KMS-11 (cell line): ENCODE measurements at regions not wholly inside any gene's neighbourhood (a gene's known extent, or its start where the extent isn't known, plus 50 kb on each side); places are given as distances from the start of the nearest gene placed in this dataset.

Source experiments
- H2AFZ ChIP-seq: fragments of 200-600 bp; sonication (generic); 2 replicates; pipeline ENCODE4 v1.6.1; 2016; ENCODE audit warnings: antibody characterized with exemption, mixed run types, low read depth
- H3K27ac ChIP-seq: fragments of 200-600 bp; sonication (generic); 2 replicates; pipeline ENCODE4 v1.6.1; 2016; ENCODE audit warnings: mild to moderate bottlenecking, mixed run types
- H3K27me3 ChIP-seq: fragments of 200-600 bp; sonication (generic); 2 replicates; pipeline ENCODE4 v1.6.1; 2017; ENCODE audit warnings: mild to moderate bottlenecking, low read depth, mixed run types, moderate library complexity; ENCODE audit not compliant: insufficient read depth
- H3K36me3 ChIP-seq: fragments of 200-600 bp; sonication (generic); 2 replicates; pipeline ENCODE4 v1.6.1; 2017; ENCODE audit warnings: mild to moderate bottlenecking, mixed run types; ENCODE audit not compliant: insufficient read depth
- H3K4me1 ChIP-seq: fragments of 200-600 bp; sonication (generic); 2 replicates; pipeline ENCODE4 v1.6.1; 2016; ENCODE audit warnings: mild to moderate bottlenecking, low read depth, mixed run types; ENCODE audit not compliant: poor library complexity, severe bottlenecking
- H3K4me2 ChIP-seq: fragments of 200-600 bp; sonication (generic); 2 replicates; pipeline ENCODE4 v1.7.0; 2016; ENCODE audit warnings: mild to moderate bottlenecking, mixed run types
- H3K4me3 ChIP-seq: fragments of 200-600 bp; sonication (generic); IDR thresholded peaks from 2 replicates; pipeline ENCODE4 v1.6.1; 2017; ENCODE audit warnings: low read depth, low read length, mixed read lengths; ENCODE audit not compliant: insufficient read depth
- H3K79me2 ChIP-seq: fragments of 200-600 bp; sonication (generic); 2 replicates; pipeline ENCODE4 v1.6.1; 2016; ENCODE audit warnings: low read depth, mixed run types; ENCODE audit not compliant: insufficient read depth
- H3K9ac ChIP-seq: fragments of 200-600 bp; sonication (generic); 2 replicates; pipeline ENCODE4 v1.6.1; 2016; ENCODE audit warnings: mild to moderate bottlenecking, mixed run types
- H4K20me1 ChIP-seq: fragments of 200-600 bp; sonication (generic); 2 replicates; pipeline ENCODE4 v1.6.1; 2016; ENCODE audit warnings: mild to moderate bottlenecking, mixed run types; ENCODE audit not compliant: insufficient read depth
- TF ChIP-seq, protein P1 (sequence below): fragments of 200-600 bp; sonication (generic); conservative IDR thresholded peaks from 2 replicates; pipeline ENCODE4 v1.6.1; 2017; ENCODE audit warnings: low read depth, mild to moderate bottlenecking, antibody characterized with exemption, low read length, moderate library complexity, mixed read lengths

DNA sequence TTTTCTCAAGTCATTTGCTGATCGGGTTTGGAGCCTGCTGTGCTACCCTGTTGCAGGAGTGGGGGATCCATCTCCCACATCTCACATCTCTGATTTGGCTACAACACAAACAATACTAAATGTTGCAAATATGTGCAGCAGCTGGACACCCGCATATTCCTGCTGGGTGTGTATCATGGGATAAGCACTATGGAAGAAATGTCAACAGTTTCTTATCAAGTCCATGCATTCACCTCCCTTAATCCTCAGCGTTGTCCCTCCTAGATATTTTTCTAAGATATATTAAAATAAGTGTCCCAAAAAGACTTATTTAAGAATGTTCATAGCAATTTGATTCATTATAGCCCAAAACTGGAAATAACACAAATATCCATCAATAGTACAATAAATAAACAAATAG lies 303.7 kb downstream of the TRIB2 start:
- no peak overlapping the region for H2AFZ ChIP-seq
- no peaks in the 10 kb centered on the region for H3K79me2 ChIP-seq
- H3K27ac ChIP-seq = no peak overlapping the region
- no peaks in the 10 kb centered on the region for H3K36me3 ChIP-seq
- no peaks in the 10 kb centered on the region for H4K20me1 ChIP-seq
- TF ChIP-seq, protein P1, sequence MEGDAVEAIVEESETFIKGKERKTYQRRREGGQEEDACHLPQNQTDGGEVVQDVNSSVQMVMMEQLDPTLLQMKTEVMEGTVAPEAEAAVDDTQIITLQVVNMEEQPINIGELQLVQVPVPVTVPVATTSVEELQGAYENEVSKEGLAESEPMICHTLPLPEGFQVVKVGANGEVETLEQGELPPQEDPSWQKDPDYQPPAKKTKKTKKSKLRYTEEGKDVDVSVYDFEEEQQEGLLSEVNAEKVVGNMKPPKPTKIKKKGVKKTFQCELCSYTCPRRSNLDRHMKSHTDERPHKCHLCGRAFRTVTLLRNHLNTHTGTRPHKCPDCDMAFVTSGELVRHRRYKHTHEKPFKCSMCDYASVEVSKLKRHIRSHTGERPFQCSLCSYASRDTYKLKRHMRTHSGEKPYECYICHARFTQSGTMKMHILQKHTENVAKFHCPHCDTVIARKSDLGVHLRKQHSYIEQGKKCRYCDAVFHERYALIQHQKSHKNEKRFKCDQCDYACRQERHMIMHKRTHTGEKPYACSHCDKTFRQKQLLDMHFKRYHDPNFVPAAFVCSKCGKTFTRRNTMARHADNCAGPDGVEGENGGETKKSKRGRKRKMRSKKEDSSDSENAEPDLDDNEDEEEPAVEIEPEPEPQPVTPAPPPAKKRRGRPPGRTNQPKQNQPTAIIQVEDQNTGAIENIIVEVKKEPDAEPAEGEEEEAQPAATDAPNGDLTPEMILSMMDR = no peak
- H3K4me3 ChIP-seq = no peak overlapping the region
- no peak overlapping the region for H3K4me2 ChIP-seq
- no peaks in the 10 kb centered on the region for H3K4me1 ChIP-seq
- no peak overlapping the region for H3K9ac ChIP-seq
- H3K27me3 ChIP-seq = no peaks in the 10 kb centered on the region

- Histone ChIP-seq H3K9ac (no peak overlapping the region), H3K36me3 (no peaks in the 10 kb centered on the region)
- TF ChIP-seq, protein P1 = no peak
These were observed 304.8 kb downstream of the TRIB2 start for GRCh38 chr2:13021470-13021957.

GRCh38 chr2:13030606-13031005 lies 313.9 kb downstream of the TRIB2 start:
- H2AFZ ChIP-seq = no peak overlapping the region

More at GRCh38 chr2:13021470-13021957, 304.8 kb downstream of the TRIB2 start:
- H3K4me1 ChIP-seq = no peaks in the 10 kb centered on the region
- H3K4me3 ChIP-seq = no peak overlapping the region
- H4K20me1 ChIP-seq = no peaks in the 10 kb centered on the region
- H3K79me2 ChIP-seq = no peaks in the 10 kb centered on the region
- no peak overlapping the region for H3K4me2 ChIP-seq
- no peaks in the 10 kb centered on the region for H3K27me3 ChIP-seq
- no peak overlapping the region for H3K27ac ChIP-seq
- no peak overlapping the region for H2AFZ ChIP-seq

DNA sequence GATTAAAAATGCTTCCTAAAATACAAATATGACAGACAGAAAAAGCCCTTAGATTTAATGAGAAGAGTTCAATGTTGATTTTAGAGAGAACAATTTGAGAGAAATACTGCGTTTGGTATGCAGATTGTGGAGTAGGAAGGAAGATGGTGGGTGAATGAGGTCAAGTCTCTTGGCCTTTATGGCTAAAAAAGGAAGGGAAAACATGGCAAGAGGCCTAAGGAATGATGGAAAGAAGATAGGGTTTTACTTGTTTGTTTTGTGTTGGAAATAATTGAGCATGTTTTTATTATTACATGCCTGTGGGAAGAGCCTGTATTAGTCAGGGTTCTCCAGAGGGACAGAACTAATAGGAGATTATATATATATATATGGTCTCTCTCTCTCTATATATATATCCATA lies 318.1 kb downstream of the TRIB2 start:
- H3K9ac ChIP-seq = no peak overlapping the region
- H3K79me2 ChIP-seq = no peaks in the 10 kb centered on the region
- no peaks in the 10 kb centered on the region for H4K20me1 ChIP-seq
- no peak overlapping the region for H2AFZ ChIP-seq
- no peaks in the 10 kb centered on the region for H3K36me3 ChIP-seq
- H3K27ac ChIP-seq = no peak overlapping the region
- TF ChIP-seq, protein P1 = no peak
- H3K27me3 ChIP-seq = no peaks in the 10 kb centered on the region
- no peaks in the 10 kb centered on the region for H3K4me1 ChIP-seq
- H3K4me3 ChIP-seq = no peak overlapping the region
- no peak overlapping the region for H3K4me2 ChIP-seq

More at GRCh38 chr2:13030606-13031005, 313.9 kb downstream of the TRIB2 start:
- Histone ChIP-seq H4K20me1 (no peaks in the 10 kb centered on the region), H3K27me3 (no peaks in the 10 kb centered on the region), H3K36me3 (no peaks in the 10 kb centered on the region), H3K27ac (no peak overlapping the region), H3K9ac (no peak overlapping the region), H3K4me1 (no peaks in the 10 kb centered on the region), H3K79me2 (no peaks in the 10 kb centered on the region), H3K4me3 (no peak overlapping the region), H3K4me2 (no peak overlapping the region)
- TF ChIP-seq, protein P1 = no peak
